Dendritic cell treated with granulocyte-macrophage colony-stimulating factor and Interleukin-4, amounts not matched to agents 40 ng/mL and 50 ng/mL, for 4 days (primary cell): ENCODE measurements at regions not wholly inside any gene's neighbourhood (a gene's known extent, or its start where the extent isn't known, plus 50 kb on each side); places are given as distances from the start of the nearest gene placed in this dataset.

Experiments used
- H3K27ac Mint-ChIP-seq: one replicate; pipeline ENCODE4 v1.8.0; 2022; ENCODE audit warnings: mild to moderate bottlenecking, mixed read lengths
- H3K27me3 Mint-ChIP-seq: one replicate; pipeline ENCODE4 v1.8.0; 2022; ENCODE audit warnings: mild to moderate bottlenecking, mixed read lengths
- H3K36me3 Mint-ChIP-seq: one replicate; pipeline ENCODE4 v1.8.0; 2022; ENCODE audit warnings: low read depth, mixed read lengths
- H3K4me1 Mint-ChIP-seq: one replicate; pipeline ENCODE4 v1.8.0; 2022; ENCODE audit warnings: low read depth, mixed read lengths
- H3K4me3 Mint-ChIP-seq: one replicate; pipeline ENCODE4 v1.8.0; 2022; ENCODE audit warnings: mild to moderate bottlenecking, moderate library complexity, mixed read lengths
- H3K9me3 Mint-ChIP-seq: one replicate; pipeline ENCODE4 v1.8.0; 2022; ENCODE audit warnings: mixed read lengths
- intact Hi-C: fragments of 100-400 bp; cut with micrococcal nuclease; formaldehyde crosslinking; loops from one replicate; pipeline ENCODE4 v1.15.0; 2022

GRCh38 chr6:19662911-19663310 is 174.3 kb upstream of the ID4 start:
- Mint-ChIP-seq H3K27ac (no peak overlapping the region), H3K4me1 (no peaks in the 10 kb centered on the region), H3K4me3 (no peak overlapping the region), H3K9me3 (peaks cover 7% of the 10 kb centered on the region), H3K36me3 (no peaks in the 10 kb centered on the region), H3K27me3 (no peaks in the 10 kb centered on the region)
- intact Hi-C loops, result no loop called here

GRCh38 chr6:19663479-19663878 is 173.7 kb upstream of the ID4 start:
- Mint-ChIP-seq H3K4me3 (no peak overlapping the region), H3K4me1 (no peaks in the 10 kb centered on the region), H3K27ac (no peak overlapping the region), H3K9me3 (peaks cover 2% of the 10 kb centered on the region), H3K36me3 (no peaks in the 10 kb centered on the region), H3K27me3 (no peaks in the 10 kb centered on the region)
- intact Hi-C loops, result no loop called here

- Mint-ChIP-seq H3K36me3 (no peaks in the 10 kb centered on the region), H3K4me3 (no peak overlapping the region), H3K27me3 (no peaks in the 10 kb centered on the region), H3K27ac (no peak overlapping the region), H3K4me1 (no peaks in the 10 kb centered on the region), H3K9me3 (no peaks in the 10 kb centered on the region)
- intact Hi-C loops, result no loop called here
Measured at GRCh38 chr6:19664050-19664449, 173.1 kb upstream of the ID4 start.

- Mint-ChIP-seq H3K4me3 (no peak overlapping the region), H3K4me1 (no peaks in the 10 kb centered on the region), H3K27me3 (no peaks in the 10 kb centered on the region), H3K9me3 (no peaks in the 10 kb centered on the region), H3K36me3 (no peaks in the 10 kb centered on the region), H3K27ac (no peak overlapping the region)
- intact Hi-C loops, result no loop called here
Measured at GRCh38 chr6:19664878-19665612, 172.1 kb upstream of the ID4 start.

- Mint-ChIP-seq H3K4me1 (no peaks in the 10 kb centered on the region), H3K27me3 (no peaks in the 10 kb centered on the region), H3K9me3 (no peaks in the 10 kb centered on the region), H3K36me3 (no peaks in the 10 kb centered on the region), H3K27ac (no peak overlapping the region), H3K4me3 (no peak overlapping the region)
- intact Hi-C loops, result no loop called here
Measured at GRCh38 chr6:19665613-19665909, 171.6 kb upstream of the ID4 start.

- Mint-ChIP-seq H3K9me3 (no peaks in the 10 kb centered on the region), H3K36me3 (no peaks in the 10 kb centered on the region), H3K4me1 (no peaks in the 10 kb centered on the region), H3K27me3 (no peaks in the 10 kb centered on the region), H3K4me3 (no peak overlapping the region), H3K27ac (no peak overlapping the region)
- intact Hi-C loops, result no loop called here
Measured at GRCh38 chr6:19668710-19669109, 168.5 kb upstream of the ID4 start.

- Mint-ChIP-seq H3K27ac (no peak overlapping the region), H3K9me3 (no peaks in the 10 kb centered on the region), H3K4me3 (no peak overlapping the region), H3K36me3 (no peaks in the 10 kb centered on the region), H3K27me3 (no peaks in the 10 kb centered on the region), H3K4me1 (no peaks in the 10 kb centered on the region)
- intact Hi-C loops, result no loop called here
Measured at GRCh38 chr6:19669206-19669605, 168.0 kb upstream of the ID4 start.

- no peak overlapping the region for H3K27ac Mint-ChIP-seq
- H3K27me3 Mint-ChIP-seq, result no peaks in the 10 kb centered on the region
- no peaks in the 10 kb centered on the region for H3K4me1 Mint-ChIP-seq
- no peaks in the 10 kb centered on the region for H3K36me3 Mint-ChIP-seq
- H3K9me3 Mint-ChIP-seq, result no peaks in the 10 kb centered on the region
- intact Hi-C loops, result no loop called here
- no peak overlapping the region for H3K4me3 Mint-ChIP-seq
Measured at GRCh38 chr6:19682859-19683258, 154.3 kb upstream of the ID4 start.

GRCh38 chr6:19690325-19691075 is 146.7 kb upstream of the ID4 start:
- H3K27ac Mint-ChIP-seq, result no peak overlapping the region
- no peak overlapping the region for H3K4me3 Mint-ChIP-seq
- no peaks in the 10 kb centered on the region for H3K9me3 Mint-ChIP-seq
- intact Hi-C loops, result no loop called here
- no peaks in the 10 kb centered on the region for H3K36me3 Mint-ChIP-seq
- H3K27me3 Mint-ChIP-seq, result peaks cover 23% of the 10 kb centered on the region
- no peaks in the 10 kb centered on the region for H3K4me1 Mint-ChIP-seq

GRCh38 chr6:19691465-19692167 is 145.6 kb upstream of the ID4 start:
- no peaks in the 10 kb centered on the region for H3K36me3 Mint-ChIP-seq
- no peak overlapping the region for H3K4me3 Mint-ChIP-seq
- H3K4me1 Mint-ChIP-seq, result no peaks in the 10 kb centered on the region
- intact Hi-C loops, result no loop called here
- peaks cover 23% of the 10 kb centered on the region for H3K27me3 Mint-ChIP-seq
- no peak overlapping the region for H3K27ac Mint-ChIP-seq
- H3K9me3 Mint-ChIP-seq, result no peaks in the 10 kb centered on the region

- H3K9me3 Mint-ChIP-seq, result no peaks in the 10 kb centered on the region
- H3K4me3 Mint-ChIP-seq, result no peak overlapping the region
- H3K4me1 Mint-ChIP-seq, result no peaks in the 10 kb centered on the region
- intact Hi-C loops, result no loop called here
- H3K27me3 Mint-ChIP-seq, result peaks cover 23% of the 10 kb centered on the region
- H3K36me3 Mint-ChIP-seq, result no peaks in the 10 kb centered on the region
- no peak overlapping the region for H3K27ac Mint-ChIP-seq
Measured at GRCh38 chr6:19692506-19693298, 144.5 kb upstream of the ID4 start.

GRCh38 chr6:19694697-19695096 is 142.5 kb upstream of the ID4 start:
- Mint-ChIP-seq H3K4me1 (no peaks in the 10 kb centered on the region), H3K27me3 (peaks cover 23% of the 10 kb centered on the region), H3K9me3 (peaks cover 9% of the 10 kb centered on the region), H3K36me3 (no peaks in the 10 kb centered on the region), H3K4me3 (no peak overlapping the region), H3K27ac (no peak overlapping the region)
- intact Hi-C loops, result no loop called here

- Mint-ChIP-seq H3K4me1 (no peaks in the 10 kb centered on the region), H3K9me3 (peaks cover 15% of the 10 kb centered on the region), H3K36me3 (no peaks in the 10 kb centered on the region), H3K27ac (no peak overlapping the region), H3K27me3 (peaks cover 2% of the 10 kb centered on the region), H3K4me3 (no peak overlapping the region)
- intact Hi-C loops, result no loop called here
Measured at GRCh38 chr6:19697744-19698290, 139.4 kb upstream of the ID4 start.

GRCh38 chr6:19699932-19700331 is 137.2 kb upstream of the ID4 start:
- Mint-ChIP-seq H3K36me3 (no peaks in the 10 kb centered on the region), H3K9me3 (peaks cover 20% of the 10 kb centered on the region), H3K4me1 (no peaks in the 10 kb centered on the region), H3K27me3 (no peaks in the 10 kb centered on the region), H3K27ac (no peak overlapping the region), H3K4me3 (no peak overlapping the region)
- intact Hi-C loops, result no loop called here
